IMR-90 (cell line): ENCODE measurements at regions not wholly inside any gene's neighbourhood (a gene's known extent, or its start where the extent isn't known, plus 50 kb on each side); places are given as distances from the start of the nearest gene placed in this dataset.

Experiments used
- FOS ChIP-seq: fragments of 150-350 bp; IDR thresholded peaks from 2 replicates; pipeline ENCODE4 v1.6.1; 2016; ENCODE audit warnings: low read depth, low read length
- MAFK ChIP-seq: IDR thresholded peaks from 2 replicates; pipeline ENCODE4 v1.6.1; 2012; ENCODE audit warnings: low read depth, low read length, improper control_type of control experiment
- POLR2A ChIP-seq: IDR thresholded peaks from 2 replicates; pipeline ENCODE4 v1.6.1; 2012; ENCODE audit warnings: mild to moderate bottlenecking, low read depth, low read length
- RAD21 ChIP-seq: IDR thresholded peaks from 2 replicates; pipeline ENCODE4 v1.6.1; 2012; ENCODE audit warnings: low read length, improper control_type of control experiment
- RFX5 ChIP-seq: IDR thresholded peaks from 2 replicates; pipeline ENCODE4 v1.8.0; 2012; ENCODE audit warnings: low read depth, mild to moderate bottlenecking, low read length, moderate library complexity
- SMC3 ChIP-seq: fragments of 150-350 bp; IDR thresholded peaks from 2 replicates; pipeline ENCODE4 v1.6.1; 2016; ENCODE audit warnings: low read depth, mild to moderate bottlenecking, antibody characterized with exemption, low read length, moderate library complexity
- TF ChIP-seq, protein P1 (sequence below): conservative IDR thresholded peaks from 2 replicates; pipeline ENCODE4 v1.5.1; 2012; ENCODE audit warnings: mild to moderate bottlenecking, low read depth, low read length, improper control_type of control experiment
- TF ChIP-seq, protein P2 (sequence below): fragments of 150-350 bp; IDR thresholded peaks from 2 replicates; pipeline ENCODE4 v1.6.1; 2017; ENCODE audit warnings: mild to moderate bottlenecking, antibody characterized with exemption, low read length, low read depth
- TF ChIP-seq, protein P3 (sequence below): fragments of 150-350 bp; IDR thresholded peaks from 2 replicates; pipeline ENCODE4 v1.6.1; 2016; ENCODE audit warnings: low read depth, mild to moderate bottlenecking, low read length, moderate library complexity, borderline replicate concordance

DNA sequence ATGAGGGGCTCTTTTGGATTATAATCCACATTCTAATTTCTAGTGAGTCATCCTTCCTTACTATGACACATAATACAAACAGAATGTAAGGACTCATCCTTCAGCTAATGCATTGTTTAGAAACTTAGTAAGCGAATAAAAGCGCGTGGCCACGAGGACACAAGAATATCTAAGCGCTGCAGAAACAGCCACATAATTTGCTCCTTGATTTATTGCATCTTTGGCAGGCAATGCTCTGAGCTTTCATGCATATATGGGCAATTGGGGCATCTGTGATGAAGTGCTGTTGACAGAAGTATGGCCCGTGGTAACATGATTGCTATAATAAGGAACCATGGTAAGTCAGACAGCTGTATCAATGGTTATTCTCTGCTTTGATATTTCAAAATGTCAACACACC, 191.3 kb upstream of the ZNF385D start:
- no peak for TF ChIP-seq POLR2A
- TF ChIP-seq RFX5: no peak
- TF ChIP-seq, protein P1, sequence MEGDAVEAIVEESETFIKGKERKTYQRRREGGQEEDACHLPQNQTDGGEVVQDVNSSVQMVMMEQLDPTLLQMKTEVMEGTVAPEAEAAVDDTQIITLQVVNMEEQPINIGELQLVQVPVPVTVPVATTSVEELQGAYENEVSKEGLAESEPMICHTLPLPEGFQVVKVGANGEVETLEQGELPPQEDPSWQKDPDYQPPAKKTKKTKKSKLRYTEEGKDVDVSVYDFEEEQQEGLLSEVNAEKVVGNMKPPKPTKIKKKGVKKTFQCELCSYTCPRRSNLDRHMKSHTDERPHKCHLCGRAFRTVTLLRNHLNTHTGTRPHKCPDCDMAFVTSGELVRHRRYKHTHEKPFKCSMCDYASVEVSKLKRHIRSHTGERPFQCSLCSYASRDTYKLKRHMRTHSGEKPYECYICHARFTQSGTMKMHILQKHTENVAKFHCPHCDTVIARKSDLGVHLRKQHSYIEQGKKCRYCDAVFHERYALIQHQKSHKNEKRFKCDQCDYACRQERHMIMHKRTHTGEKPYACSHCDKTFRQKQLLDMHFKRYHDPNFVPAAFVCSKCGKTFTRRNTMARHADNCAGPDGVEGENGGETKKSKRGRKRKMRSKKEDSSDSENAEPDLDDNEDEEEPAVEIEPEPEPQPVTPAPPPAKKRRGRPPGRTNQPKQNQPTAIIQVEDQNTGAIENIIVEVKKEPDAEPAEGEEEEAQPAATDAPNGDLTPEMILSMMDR: no peak
- peak; percentile 90 for TF ChIP-seq FOS
- TF ChIP-seq MAFK: no peak
- TF ChIP-seq, protein P2, sequence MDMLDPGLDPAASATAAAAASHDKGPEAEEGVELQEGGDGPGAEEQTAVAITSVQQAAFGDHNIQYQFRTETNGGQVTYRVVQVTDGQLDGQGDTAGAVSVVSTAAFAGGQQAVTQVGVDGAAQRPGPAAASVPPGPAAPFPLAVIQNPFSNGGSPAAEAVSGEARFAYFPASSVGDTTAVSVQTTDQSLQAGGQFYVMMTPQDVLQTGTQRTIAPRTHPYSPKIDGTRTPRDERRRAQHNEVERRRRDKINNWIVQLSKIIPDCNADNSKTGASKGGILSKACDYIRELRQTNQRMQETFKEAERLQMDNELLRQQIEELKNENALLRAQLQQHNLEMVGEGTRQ: peak; percentile 37; the same call in 1 of the 2 replicates
- no peak for TF ChIP-seq SMC3
- TF ChIP-seq, protein P3, sequence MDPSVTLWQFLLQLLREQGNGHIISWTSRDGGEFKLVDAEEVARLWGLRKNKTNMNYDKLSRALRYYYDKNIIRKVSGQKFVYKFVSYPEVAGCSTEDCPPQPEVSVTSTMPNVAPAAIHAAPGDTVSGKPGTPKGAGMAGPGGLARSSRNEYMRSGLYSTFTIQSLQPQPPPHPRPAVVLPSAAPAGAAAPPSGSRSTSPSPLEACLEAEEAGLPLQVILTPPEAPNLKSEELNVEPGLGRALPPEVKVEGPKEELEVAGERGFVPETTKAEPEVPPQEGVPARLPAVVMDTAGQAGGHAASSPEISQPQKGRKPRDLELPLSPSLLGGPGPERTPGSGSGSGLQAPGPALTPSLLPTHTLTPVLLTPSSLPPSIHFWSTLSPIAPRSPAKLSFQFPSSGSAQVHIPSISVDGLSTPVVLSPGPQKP: no peak
- no peak for TF ChIP-seq RAD21
